WI38 (cell line): ENCODE measurements at regions not wholly inside any gene's neighbourhood (a gene's known extent, or its start where the extent isn't known, plus 50 kb on each side); places are given as distances from the start of the nearest gene placed in this dataset.

Experiments used
- H3K4me3 ChIP-seq: 2 replicates; pipeline ENCODE4 v1.5.1; 2011; ENCODE audit warnings: low read depth, mild to moderate bottlenecking, control low read depth, low read length
- TF ChIP-seq, protein P1 (sequence below): IDR thresholded peaks from 2 replicates; pipeline ENCODE4 v1.5.1; 2012; ENCODE audit warnings: low read depth, mild to moderate bottlenecking, control low read depth, low read length

DNA sequence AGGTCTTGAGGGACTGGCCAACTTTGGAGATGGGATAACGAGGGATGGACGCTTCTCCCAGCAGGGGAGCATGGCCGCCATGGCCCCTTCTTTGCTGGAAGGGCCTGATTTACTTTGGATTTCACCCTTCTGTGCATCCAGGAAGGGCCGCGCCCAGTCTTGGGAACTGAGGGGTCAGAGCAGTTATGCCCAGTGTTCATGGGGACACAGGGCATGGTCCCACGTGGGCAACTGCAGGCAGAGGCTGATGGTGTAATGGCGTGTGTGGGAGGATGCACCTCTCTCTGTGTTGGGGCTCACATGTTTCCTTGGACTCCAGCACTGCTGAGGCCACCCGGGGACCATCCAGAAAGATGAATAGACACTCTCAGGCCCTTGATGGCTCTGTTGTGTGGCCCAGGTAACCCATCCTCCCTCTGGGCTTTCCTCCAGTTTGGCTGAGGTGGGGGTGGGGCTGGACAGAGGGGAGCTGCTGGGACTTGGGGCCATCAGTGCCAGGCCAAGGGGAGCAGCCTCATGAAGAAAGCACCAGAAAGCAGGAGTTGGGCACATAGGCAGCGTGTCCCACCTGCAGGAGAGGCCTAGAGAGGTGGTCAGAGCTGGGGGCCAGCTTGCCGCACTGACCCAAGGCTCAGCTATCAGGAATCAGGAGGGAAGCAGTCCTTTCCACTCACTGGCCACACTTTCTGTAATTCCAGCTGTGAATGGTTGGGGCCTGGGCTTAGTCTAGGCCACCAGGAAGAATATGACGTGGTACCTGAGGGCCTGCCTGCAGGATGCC lies 1033.9 kb downstream of the TBC1D22A start:
- H3K4me3 ChIP-seq: no peak overlapping the region
- TF ChIP-seq, protein P1, sequence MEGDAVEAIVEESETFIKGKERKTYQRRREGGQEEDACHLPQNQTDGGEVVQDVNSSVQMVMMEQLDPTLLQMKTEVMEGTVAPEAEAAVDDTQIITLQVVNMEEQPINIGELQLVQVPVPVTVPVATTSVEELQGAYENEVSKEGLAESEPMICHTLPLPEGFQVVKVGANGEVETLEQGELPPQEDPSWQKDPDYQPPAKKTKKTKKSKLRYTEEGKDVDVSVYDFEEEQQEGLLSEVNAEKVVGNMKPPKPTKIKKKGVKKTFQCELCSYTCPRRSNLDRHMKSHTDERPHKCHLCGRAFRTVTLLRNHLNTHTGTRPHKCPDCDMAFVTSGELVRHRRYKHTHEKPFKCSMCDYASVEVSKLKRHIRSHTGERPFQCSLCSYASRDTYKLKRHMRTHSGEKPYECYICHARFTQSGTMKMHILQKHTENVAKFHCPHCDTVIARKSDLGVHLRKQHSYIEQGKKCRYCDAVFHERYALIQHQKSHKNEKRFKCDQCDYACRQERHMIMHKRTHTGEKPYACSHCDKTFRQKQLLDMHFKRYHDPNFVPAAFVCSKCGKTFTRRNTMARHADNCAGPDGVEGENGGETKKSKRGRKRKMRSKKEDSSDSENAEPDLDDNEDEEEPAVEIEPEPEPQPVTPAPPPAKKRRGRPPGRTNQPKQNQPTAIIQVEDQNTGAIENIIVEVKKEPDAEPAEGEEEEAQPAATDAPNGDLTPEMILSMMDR: no peak

DNA sequence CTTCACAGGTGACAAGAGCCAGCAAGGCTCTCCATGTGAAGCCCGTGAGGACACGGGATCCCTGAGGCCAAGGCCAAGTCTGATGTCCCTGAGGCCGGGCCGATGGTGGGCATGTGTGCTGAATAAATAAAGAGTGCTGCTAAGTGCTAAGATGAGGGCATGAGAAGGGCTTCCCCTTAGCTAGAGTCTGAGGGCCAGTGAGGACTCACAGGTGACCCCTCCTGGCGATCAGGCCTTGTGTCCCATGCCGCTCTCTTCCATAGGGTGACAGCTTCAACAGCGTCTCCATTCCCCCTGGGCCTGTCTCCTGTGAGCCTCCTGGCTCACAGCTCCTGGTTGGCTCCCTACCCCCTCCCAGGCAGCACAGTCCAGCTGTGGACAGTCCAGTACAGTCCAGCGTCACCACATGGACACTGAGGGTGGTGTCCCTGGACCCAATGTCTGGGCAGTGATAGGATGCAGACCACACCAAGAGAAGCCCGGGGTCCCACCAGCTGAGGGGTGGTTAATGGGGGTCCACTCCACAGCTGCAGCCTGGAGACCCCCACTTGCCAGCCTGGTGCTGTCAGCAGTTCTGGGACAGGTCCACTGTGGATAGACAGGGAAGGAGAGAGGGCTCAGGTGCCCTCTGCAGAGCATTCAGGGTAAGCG lies 1033.2 kb downstream of the TBC1D22A start:
- TF ChIP-seq, protein P1: no peak

DNA sequence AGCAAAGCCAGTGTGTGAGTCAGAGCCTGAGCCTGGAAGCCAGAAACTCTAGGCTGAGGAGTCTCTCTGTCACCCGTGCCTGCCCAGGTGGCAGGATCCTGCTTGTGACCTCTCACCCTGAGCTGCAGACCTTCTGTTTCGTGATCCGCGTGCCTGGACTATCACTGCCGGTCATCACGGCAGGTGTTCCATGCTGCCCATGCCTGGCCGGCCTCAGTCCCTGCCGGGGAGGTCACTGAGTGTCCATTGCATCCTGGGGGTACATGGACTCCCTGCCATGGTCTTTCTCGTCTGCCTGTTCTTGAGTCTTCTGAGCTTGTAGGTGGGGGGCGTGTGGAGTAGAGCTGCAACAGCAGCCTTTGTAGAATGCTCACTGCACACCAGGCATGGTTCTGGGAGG lies 1032.4 kb downstream of the TBC1D22A start:
- no peak overlapping the region for H3K4me3 ChIP-seq
- TF ChIP-seq, protein P1: no peak

More for the DNA sequence above, 1033.2 kb downstream of the TBC1D22A start:
- no peak overlapping the region for H3K4me3 ChIP-seq

DNA sequence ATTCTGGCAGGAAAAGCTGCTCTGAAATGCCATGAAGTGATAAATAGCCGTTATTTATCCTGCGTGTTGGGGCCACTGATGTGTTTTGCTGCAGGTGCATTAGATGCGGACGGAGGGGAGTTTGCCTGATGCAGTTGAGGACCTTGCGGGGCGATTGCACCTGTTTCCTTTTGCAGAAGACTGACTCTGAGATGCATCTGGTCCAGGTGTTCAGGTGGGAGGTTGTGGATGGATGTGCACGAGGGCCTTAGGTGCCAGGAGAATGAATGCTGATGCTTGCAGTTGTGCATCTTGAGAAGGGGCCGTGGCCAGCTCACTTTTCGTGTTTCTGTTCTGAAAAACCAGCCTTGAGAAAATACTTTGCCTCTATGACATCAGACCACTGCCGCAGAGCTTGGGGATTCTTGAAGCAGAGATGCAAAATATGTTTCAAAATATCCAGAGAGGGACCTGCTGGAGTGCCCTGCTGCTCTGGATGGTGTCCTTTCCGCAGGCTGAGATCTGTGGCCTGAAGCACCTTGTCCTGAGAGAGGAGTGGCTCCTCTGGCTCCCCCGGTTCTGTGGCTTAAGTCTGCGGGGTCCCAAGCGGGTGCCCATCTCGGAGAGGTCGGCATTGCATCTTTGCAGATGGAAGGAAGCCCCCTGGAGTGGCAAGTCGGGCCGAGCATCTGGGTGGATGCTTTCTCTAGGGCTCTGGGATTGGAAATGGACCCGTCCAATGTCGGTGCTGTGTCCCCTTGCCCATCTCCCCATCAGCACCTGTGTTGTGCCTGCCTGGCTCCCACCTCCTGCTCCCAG lies 1031.1 kb downstream of the TBC1D22A start:
- TF ChIP-seq, protein P1: no peak
- H3K4me3 ChIP-seq: no peak overlapping the region

DNA sequence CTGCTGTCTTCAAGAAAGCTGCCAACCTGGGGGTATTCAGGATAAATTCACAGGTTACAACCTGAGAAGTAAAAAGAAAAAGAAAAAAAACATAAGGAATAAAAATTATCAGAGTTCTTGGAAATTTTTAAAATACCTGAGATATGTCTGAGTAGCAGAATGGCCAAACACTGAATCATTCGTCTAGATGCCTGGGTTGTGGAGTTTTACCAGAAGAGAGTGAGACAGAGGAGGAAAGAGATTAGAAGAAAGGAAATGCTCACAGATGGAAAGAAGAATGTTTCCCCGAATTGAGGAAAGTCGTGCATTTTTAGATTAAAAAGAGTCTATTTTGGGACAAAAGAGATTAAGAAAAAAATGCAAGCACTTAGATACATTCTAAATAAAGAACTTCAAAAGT lies 1026.7 kb downstream of the TBC1D22A start:
- H3K4me3 ChIP-seq: no peak overlapping the region
- TF ChIP-seq, protein P1: no peak

DNA sequence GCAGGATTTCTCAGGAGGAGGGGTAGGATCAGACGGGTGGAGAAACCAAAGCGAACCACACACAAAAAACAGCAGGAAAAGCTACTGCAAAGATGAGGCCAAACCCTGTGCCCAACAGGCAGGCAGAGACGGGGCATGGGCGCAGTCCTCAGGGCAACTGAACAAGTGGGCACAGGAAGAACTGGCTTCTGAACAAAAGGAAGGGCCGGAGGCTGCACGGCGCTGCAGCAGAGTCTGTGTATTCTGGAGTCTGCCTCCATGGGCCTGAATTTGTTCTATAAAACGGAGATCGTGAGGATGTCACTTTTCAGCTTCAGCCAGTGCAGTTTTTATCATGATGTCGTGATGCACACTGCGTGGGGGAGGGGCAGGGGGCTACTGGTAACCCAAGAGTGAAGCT lies 1026.0 kb downstream of the TBC1D22A start:
- TF ChIP-seq, protein P1: no peak
- no peak overlapping the region for H3K4me3 ChIP-seq
